GM18511 (cell line): ENCODE measurements at regions not wholly inside any gene's neighbourhood (a gene's known extent, or its start where the extent isn't known, plus 50 kb on each side); places are given as distances from the start of the nearest gene placed in this dataset.
"Not testable (repeated sequence)": the region's sequence is repeated elsewhere in the genome, so short reads cannot be mapped to it uniquely, and the experiment has no call there.

ENCODE experiments used
- ATAC-seq: cut with Tn5 transposase; IDR thresholded peaks from one replicate; pipeline ENCODE4 v1.9.1; 2021; ENCODE audit warnings: mild to moderate bottlenecking, moderate library complexity; ENCODE audit not compliant: unreplicated experiment

DNA sequence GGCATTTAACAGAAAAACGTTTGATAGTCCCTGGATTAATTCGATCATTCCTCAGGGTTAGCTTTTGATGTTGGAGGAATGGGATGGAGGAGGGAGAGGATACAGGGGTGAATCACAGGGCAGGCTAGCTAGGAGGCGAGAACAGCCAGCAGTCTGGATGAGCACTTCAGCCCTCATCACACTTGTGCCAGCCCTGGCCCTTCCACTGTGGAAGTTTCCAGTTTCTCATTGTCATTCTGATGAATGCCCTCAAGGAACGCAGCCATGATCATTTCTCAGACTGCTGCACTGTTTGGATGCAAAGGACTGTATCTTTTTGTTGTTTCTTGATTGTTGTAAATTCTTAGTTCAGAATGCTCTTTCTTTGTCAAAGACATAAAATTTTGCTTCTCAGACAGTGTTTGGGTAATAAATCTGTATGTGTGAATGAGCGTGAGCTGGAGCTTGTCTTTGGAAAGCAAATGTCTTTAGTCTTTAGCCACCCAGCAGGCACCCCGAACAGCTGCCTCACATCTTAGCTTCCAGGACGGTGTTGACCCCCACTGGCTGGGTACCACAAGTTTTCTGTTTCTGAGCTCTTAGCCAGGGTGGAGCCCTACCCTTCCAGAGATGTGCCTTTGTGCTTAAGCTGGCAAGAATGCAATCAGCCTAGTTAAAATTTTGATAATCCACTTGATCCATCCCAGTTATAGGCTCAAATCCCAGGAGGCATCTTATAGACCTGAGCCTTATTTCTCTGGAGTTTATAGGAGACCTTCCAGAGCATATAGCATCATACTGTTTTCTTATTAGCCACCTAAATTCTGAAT lies 121.1 kb downstream of the PDCD6IP start:
- ATAC-seq: no peak

DNA sequence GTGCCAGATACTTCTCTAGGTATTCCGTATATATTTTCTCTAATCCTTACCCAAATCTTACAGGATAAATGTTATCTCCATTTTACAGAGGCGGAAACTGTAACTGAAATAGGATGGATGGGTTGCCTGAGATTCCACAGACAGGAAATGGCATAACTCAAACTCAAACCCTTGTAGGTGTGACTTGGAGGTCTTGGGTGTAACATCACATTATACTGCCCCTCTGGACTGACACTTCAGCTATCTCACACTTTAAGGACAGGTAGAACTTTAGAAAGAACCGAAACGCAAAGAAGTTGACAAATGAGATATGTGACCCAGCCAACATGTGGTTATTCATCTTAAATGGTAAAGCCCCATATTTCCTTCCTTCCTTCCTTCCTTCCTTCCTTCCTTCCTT lies 122.1 kb downstream of the PDCD6IP start:
- no peak for ATAC-seq

DNA sequence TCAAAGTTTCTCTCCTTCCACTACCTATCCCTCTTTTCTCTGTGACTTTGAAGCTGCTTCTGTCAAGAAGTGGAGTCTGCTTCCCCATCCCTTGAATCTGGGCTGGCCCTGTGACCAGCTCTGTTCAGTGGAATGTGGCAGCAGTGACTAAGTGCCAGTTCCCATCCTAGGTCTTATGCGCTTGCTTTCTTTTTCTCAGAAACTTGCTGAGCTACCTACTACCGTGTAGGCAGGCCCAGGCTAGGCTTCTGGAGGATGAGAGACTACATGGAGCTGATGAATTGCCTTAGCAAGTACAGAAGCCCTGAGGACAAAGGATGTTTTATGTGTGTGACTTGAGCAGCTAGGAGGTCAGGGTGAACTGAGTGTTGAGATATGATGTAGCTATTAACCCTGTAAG lies 123.2 kb downstream of the PDCD6IP start:
- ATAC-seq: no peak

- ATAC-seq: no peak
These were observed 128.7 kb downstream of the PDCD6IP start for GRCh38 chr3:33926998-33927605.

- no peak for ATAC-seq
These were observed 131.4 kb downstream of the PDCD6IP start for GRCh38 chr3:33929813-33930212.

- no peak for ATAC-seq
These were observed 133.1 kb downstream of the PDCD6IP start for GRCh38 chr3:33931512-33931911.

GRCh38 chr3:33932010-33932764 lies 133.8 kb downstream of the PDCD6IP start:
- ATAC-seq: no peak

- ATAC-seq: no peak
These were observed 137.9 kb downstream of the PDCD6IP start for GRCh38 chr3:33936171-33936920.

DNA sequence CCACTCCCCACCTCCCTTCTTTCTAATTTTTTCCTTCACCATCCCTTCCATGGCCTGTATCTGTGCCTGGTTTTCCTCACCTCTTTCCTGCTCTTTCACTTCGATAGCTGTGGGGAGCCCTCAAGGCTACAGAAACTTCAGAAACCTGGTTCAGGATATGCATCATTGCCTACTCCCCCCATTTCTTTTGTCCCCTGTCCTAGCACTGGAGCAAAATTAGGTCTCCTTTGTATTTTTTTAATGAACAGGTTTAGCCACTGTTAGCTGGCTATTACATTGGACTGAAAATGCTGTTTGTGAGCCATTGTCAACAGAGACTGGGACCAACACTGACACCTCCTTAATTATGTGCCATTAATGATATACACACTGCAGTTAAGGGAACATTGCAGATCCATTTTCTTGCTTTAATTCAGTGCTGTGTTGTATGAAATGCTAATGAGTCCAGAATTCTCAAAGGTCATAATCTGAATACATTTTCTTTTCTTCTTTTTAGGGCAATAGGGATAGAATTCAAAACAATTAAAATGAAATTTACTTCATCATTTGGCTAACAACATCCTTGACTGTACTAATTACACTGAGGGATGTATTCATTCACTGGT lies 138.6 kb downstream of the PDCD6IP start:
- no peak for ATAC-seq

- no peak for ATAC-seq
These were observed 139.2 kb downstream of the PDCD6IP start for GRCh38 chr3:33937628-33938027.

DNA sequence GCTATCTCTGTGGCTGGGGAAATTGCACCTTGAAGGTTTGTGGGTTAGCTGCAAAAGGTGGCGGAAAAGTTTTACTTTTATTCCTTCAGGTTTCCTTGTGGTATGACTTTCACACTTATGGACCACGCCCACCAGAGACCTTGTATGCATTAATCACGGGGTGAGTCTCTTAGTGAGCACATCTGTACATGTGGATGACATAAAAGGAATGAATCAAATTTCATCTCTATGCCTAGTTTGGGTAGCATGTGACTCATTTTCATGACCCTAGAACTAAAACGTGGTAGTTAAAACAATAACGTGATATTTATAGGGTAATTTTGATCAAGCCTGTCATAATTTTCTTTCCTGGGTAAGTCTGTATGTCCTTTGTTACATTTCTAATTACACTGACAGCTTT lies 141.7 kb downstream of the PDCD6IP start:
- no peak for ATAC-seq

GRCh38 chr3:33940736-33941135 lies 142.3 kb downstream of the PDCD6IP start:
- no peak for ATAC-seq

GRCh38 chr3:33941804-33942203 lies 143.4 kb downstream of the PDCD6IP start:
- ATAC-seq: peak; percentile 86

- peak; percentile 56 for ATAC-seq
These were observed 144.2 kb downstream of the PDCD6IP start for GRCh38 chr3:33942483-33943150.

- no peak for ATAC-seq
These were observed 144.8 kb downstream of the PDCD6IP start for GRCh38 chr3:33943277-33943676.

- ATAC-seq: not testable (repeated sequence)
These were observed 148.2 kb downstream of the PDCD6IP start for GRCh38 chr3:33946612-33947011.

DNA sequence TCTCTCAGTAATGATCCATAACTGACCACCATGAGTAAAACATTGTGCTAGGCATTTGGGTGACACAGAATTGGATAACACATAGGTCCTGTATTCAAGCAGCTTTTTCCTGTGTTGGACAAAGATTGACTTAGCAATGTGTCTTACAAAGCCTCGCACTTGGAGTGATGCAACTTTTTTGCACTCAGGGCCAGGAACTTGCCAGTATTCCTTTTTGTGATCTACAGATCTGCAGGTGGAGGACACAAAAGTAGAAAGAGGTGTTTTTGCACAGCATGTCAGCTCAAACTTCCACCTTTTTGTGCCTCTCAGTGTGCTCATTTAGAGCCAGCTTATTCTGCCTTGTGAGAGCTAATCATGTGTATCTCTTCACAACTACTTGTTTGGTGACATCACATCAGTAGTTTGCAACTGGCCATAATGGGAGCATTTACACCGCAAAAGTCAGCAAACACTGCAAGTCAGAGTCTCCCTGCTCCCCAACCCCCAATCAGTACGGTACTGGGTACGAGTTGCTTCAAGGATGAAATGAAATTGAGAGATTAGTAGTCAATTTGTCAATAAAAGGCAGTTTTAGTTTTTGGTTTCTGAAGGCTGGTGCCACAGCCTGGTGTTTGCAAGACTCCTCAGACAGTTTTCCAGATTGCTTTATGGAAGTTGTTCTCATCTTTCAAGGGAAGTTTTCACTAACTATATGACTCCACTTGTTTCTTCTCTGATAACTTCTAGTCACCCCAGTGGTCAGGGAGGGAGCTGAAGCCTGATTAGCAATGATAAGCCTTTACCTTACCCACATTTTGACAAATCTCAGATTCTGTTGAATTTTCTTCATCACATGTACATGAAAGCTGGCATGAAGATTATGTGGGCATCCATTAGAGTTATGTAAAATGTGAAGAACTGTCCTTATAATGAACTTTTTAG lies 149.1 kb downstream of the PDCD6IP start:
- ATAC-seq: no peak

- no peak for ATAC-seq
These were observed 150.6 kb downstream of the PDCD6IP start for GRCh38 chr3:33949074-33949473.

DNA sequence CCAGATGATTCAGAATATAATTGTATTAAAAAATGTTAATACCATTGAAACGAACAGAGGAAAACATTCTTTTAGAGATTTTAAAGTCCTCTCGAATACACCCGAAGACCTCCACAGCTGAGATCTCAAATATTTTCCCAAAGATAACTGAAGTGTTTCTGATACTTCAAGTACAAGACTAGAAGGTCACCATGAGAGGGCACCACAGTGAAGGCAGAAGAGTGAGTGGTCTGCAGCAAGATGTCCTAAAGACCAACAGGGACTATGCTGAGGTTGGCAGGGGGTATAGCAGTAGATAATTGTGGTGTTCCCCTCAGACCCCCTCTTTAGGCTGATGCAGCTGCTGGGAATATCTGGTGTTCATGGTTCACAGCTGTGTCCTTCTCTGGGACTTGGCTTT lies 156.5 kb downstream of the PDCD6IP start:
- no peak for ATAC-seq
